Testis (tissue), 2 donors: ENCODE measurements at regions not wholly inside any gene's neighbourhood (a gene's known extent, or its start where the extent isn't known, plus 50 kb on each side); places are given as distances from the start of the nearest gene placed in this dataset.

Experiments used
- POLR2A ChIP-seq: fragments of 450-650 bp; IDR thresholded peaks from one replicate; pipeline ENCODE4 v1.6.1; 2017; ENCODE audit warnings: antibody characterized with exemption, mild to moderate bottlenecking, moderate library complexity
- TF ChIP-seq, protein P1 (sequence below), 3 experiments: fragments of 450-650 bp in 2 of 3; fragments of 200-600 bp in 1 of 3; sonication (generic) in 1 of 3; IDR thresholded peaks; one replicate each; pipeline ENCODE4 v1.5.1; 2016 to 2019; ENCODE audit warnings: antibody characterized with exemption in 3 of 3, mild to moderate bottlenecking in 2 of 3, moderate library complexity in 1 of 3

DNA sequence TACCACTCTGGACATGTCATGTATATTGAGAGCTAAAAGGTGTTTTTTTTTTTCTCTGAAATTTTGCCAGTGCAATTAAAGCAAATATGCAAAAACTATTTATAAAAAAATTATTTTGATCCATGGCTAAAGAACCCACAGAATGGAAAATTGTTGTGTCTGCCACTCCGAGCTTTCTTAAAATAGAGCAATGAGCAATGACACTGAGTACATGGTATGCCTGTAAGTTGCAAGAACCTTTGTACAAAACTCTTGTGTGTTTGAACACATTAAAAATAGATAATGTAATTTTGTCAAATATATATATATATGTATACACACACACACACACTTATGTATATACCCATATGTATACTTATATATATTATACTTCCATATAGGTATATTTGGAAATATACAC lies 1530.9 kb upstream of the B3GALT2 start:
- TF ChIP-seq, protein P1, sequence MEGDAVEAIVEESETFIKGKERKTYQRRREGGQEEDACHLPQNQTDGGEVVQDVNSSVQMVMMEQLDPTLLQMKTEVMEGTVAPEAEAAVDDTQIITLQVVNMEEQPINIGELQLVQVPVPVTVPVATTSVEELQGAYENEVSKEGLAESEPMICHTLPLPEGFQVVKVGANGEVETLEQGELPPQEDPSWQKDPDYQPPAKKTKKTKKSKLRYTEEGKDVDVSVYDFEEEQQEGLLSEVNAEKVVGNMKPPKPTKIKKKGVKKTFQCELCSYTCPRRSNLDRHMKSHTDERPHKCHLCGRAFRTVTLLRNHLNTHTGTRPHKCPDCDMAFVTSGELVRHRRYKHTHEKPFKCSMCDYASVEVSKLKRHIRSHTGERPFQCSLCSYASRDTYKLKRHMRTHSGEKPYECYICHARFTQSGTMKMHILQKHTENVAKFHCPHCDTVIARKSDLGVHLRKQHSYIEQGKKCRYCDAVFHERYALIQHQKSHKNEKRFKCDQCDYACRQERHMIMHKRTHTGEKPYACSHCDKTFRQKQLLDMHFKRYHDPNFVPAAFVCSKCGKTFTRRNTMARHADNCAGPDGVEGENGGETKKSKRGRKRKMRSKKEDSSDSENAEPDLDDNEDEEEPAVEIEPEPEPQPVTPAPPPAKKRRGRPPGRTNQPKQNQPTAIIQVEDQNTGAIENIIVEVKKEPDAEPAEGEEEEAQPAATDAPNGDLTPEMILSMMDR (IDR thresholded peaks at IDR 0.05), result no peak
- TF ChIP-seq POLR2A, result no peak
